Activated CD4-positive, alpha-beta T cell treated with anti-CD3 and anti-CD28 coated beads for 1 hour (primary cell): ENCODE measurements at regions not wholly inside any gene's neighbourhood (a gene's known extent, or its start where the extent isn't known, plus 50 kb on each side); places are given as distances from the start of the nearest gene placed in this dataset.

ENCODE experiments used
- DNase-seq: peaks from one replicate; pipeline ENCODE4 v3.0.0-alpha.2; 2020

DNA sequence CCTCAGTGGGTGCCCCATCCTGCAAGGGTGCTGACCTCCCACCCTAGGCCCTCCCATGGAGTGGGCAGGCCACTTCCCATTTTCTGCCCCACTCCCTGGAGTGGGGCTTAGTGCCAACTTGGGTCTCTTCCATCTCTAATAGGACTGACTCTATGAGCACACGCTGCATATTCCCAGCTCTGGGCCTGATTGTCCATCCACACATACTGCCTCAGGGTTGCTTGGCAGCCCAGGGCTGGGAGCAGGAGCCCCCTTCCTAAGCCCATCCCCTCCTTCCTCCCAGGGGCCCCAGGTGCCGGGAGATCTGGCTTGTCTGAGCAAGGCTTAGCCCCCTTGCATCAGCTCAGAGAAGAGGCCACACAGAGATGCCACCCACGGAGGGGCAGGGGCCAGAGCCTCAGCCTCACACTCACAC, 55.1 kb downstream of the PJA1 start:
- DNase-seq = no peak

DNA sequence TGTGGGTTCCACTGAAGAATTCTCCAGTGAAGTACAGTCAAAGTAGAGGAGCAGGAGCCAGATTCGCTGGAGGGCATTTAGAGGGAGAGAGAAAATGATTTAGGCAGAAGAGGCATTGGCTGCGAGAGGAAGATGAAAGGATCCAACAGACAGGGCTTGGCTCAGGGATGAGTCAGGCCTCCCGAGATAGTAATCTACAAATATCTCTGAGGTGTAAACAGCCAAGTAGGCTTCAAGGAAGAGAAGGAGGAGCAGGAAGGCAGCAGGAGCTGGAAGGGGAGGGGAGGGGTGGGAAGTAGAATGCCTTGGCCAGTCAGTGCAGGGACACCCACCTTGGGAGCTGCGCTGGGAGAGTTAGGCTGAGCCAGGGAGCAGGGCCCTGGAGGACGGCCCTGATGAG, 55.5 kb downstream of the PJA1 start:
- DNase-seq = no peak

DNA sequence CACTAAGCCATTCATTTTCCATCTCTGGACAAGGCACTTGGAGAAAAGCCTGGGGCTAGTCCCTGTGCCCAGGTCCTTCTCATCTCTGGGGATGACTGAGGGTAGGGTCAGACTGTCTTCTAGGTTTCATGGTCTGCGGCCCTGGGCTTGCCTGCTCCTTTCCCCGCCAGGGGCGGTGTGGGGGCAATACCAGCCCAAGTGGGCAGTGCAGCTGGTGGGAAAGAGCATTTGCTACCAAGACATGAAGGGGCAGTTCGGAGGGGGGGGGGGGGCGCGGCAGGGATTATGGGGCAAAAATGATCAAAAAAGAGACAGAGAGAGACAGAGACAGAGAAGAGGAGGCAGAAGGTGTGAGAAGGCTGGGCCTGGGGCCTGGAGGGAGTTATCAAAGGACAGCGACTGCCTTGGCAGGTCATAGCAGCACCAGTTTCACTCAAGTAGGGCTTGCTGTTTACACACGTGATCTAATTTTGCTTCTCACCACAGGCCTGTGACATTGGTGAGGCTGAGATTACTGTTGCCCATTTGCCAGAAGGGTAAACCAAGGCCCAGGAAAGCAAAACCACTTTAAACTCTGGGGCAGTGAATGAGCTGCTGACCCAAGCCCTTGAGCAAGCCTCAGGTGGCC, 56.1 kb downstream of the PJA1 start:
- no peak for DNase-seq

DNA sequence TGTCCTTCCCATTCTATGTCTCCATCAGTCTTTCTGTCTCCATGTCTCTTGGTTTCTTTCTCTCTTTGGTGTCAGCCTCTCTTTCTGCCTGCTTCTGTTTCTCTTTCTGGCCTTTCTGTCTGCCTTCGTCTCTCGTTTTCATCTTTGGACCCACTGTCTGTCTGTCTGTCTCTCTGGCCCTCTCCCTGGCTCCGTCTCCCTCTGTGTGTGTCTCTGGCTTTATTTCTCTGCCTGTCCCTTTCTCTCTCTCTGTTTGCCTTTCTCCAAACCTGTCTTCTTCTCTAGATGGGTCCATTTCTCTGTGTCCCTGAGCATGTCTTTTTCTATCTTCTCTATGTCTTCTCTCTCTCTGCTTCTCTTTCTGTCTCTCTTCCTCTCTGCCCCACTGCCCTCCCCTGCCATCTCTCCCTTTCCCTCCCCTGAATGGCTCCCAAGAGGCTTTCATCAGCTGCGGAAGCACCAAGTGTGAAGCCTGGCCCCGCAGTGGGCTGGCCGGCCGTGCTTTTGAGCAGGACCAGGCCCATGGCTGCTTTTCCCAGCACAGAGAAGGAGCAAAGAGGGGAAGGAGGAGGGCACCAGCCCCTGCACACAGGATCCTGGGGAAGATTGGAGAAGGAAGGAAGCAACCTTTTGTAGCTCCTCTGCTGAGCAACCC, 57.4 kb downstream of the PJA1 start:
- no peak for DNase-seq

DNA sequence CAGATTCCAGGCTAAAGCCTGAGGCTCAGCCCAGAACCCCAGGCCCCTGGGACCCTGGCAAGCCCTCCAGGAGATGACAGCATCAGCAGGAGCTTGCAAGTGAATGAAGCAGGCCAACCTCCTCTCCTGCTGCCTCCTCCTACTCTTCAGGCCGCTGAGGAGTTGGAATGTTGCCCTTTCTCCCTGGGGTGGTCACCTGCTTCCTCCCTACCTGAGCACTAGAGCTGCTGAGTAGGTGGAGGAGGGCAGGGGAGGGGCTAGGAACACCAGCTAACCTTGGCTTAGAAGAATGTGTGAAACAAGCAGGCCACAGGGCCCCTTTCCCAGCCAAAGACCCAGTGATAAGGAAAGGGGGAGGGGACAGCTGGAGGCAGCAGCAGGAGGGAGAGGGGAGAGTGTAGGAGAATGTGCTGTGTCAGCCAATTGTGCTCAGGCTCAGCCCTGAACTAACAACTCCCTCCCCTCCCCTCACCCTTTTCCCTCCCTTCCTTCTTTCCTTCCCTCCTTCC, 58.0 kb downstream of the PJA1 start:
- DNase-seq = no peak

DNA sequence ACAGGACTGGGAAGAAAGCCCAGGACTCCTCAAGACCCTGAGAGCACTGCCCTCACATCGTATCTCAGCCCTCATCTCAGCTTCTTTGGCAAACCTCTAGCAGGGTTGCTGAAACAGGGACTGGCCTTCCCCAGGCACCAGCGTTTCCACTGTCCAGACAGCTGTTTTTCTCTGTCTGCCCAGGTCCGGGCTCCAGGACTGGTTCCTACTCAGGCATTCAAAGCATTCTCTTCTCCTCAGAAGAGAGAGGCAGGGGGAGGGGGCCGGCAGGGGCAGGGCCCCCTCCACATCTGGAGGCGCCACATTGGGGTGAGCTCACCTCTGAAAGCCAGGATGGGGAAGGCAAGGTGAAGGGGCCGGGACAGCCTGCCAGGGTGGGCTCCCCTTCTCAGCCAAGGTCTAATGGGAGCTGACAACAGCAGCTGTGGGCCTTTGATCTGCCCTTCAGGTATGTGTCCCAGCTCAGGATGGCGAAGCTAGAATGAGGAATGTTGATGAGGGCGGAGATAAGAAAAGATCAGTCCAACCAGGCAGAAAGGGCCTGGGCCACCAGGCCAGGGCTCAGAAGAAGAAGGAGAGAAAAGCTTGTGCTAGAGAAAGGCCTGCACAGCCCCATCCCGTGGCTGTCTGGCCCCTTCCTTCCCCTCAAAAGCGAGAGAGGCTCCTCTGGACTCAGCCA, 60.4 kb downstream of the PJA1 start:
- no peak for DNase-seq

DNA sequence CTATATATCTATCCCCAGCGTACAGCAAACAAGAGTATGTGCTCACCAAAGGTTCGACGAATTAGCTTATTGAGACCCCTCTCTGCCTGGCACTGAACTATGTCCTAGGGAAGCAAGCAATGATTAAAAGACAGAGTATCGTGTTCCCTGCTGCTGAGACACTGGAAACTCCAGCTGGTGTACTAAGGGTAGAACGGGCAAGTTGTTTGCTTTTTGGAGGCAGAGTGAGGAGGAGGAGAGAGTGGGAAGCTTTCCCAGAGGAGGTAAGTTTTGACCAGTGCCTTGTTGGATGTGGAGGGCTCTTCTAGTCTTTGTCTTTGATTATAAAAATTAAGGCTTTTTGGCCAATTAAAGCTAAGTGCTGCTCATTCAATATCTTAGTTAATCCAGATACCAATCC, 61.7 kb downstream of the PJA1 start:
- DNase-seq = no peak

DNA sequence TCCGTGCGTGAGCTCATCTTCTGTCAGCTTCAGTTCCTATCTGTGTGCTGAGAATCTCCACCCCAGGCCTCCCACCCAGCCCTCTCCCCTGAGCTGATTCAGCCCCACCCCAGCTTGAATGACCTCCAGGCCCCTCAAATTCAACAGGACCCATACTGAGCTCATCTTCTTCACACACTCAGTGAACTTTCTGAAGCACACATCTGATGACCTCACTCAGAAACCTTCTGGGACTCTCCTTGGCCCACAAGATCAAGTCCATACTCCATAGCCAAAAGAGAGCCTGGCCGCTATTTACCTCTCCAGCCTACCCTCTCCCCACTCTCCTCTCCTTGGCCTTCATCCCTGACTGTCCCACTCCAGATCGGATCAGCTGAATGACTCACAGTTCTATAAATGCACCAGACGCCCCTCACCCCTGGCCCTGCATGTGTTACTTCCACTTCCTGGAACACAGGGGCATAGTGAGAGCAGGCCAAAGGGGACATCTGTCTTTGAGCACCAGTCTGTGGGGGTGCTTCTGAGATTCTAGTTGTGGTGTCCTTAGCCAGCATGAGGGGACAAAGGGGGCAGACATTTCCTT, 62.5 kb downstream of the PJA1 start:
- no peak for DNase-seq

DNA sequence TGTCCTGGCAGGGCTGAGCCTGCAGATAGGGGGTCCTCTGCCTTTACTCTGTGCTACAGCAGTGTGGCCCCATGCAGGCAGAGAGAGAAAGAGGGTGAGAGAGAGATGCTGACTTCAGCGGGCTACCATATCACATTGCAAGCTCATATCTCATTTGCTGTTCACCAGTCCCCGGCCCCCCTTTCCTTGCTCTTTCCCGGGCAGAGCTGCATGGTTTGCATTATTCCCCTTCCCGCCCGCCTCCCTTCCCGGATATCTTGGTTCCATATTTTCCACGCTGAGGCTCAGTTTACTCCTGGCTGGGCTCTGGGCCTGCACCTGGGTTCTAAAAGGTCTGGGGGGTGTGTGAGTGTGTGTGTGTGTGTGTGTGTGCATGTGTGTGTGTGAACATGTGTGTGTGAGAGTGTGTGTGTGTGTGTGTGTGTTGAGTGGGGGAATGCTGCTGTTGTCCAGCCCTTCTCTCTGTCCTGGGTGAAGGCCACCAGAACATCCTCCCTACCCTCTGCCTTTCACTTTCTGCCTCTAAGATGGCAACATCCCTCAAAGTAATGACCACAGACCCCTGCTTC, 63.5 kb downstream of the PJA1 start:
- DNase-seq = no peak

DNA sequence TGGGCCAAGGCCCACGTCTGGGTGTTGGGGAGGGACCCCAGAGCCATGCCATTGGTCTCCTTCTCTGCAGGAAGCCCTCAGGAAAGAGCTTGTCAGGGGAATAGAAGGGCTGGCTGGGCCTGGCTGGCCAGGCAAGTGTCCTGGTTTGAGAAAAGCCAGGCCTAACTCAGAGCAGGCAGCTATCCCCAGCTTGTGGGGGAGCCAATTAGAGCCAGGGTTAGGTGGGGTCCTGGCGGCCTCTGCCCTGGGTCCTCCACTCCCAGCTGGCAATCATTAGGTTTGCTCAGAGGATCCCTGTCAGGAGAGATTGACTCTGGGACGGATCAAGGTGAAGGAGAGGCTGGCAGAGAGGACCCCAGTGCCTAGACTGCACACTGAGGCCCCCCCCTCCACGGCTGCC, 64.8 kb downstream of the PJA1 start:
- no peak for DNase-seq

DNA sequence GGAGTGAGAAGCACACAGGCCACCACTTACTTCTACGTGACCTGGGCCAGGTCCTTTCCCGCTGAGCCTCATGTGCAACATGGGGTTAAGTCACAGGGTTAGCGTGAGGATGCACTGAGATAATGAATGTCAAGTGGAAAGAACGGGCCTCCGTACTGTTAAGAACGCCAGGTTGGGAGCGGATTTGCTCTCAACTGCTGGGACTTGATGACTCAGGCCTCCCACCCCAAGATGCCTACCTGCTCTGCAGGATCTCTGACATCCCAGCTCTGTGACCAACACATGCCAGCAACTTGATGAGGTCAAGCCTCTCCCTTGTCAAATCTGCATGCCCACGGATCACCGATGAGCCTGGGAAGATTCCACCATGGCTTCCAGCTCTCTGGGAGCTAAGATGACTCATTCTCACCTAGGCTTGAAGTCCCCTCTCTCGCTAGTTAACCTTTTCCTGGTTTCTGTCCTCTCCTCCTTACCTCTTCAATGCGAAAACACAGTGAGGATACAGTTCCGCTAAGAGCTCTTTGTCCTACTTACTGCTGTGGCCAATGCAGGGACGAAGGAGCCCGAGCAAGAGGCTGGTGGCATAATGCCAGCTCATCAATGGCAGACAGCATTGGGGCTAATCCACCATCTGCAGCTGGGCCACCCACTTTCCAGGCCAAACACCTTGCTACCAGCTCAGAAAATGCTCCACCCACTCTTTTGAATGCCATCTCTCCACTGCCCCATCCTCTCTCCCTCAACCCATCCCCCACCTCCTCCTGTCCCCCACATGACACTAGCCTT, 67.6 kb downstream of the PJA1 start:
- no peak for DNase-seq

DNA sequence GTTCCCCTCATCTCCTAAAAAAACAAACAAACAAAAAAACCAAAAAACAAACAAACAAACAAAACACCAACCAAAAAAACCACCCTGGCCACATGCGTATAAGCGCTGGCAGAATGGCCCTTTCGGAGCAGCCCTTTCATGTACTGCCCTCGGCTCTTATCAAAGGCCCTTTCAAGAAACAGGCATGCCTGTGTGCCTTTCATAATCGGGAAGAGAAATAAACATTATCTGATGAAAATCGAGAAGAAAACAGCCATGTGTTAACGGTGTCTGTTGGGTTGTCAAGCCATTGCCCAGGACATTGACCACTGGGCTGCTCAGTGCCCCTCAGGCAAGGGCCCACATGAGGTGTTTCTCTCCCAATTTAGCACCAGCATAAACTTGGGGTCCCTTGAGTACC, 68.3 kb downstream of the PJA1 start:
- no peak for DNase-seq

DNA sequence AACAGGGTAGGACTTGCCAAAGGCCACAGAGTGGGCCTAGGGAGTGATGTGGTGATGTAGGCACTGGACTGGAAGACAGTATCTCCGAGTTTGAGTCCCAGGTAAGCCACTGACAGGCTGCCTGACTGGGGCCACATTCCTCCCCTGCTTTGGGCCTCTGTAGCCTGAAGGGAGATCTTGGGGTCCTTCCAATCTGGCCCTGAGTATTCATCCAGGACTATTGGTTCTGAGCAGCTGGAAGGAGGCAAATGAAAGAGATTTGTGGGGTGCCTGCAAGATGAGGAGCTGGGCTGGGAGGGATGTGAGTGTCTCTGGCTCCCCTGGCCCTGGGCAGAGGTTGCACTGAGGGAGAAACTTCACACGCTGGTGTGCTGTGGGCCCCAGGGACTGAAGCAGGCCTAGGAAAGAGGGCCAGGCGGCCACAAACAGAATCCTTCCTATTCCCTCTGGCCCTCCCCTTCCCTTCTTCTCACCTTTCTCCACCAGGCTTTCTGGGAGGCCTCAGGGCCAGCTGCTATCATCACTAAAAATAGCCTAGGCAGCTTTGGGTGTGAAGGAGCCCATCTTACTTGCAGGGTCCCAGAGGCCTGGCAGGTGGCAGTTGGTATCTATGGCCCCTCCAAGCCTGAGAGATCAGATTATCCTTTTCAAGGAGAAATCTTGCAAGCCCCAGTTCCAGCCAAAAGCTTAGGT, 70.1 kb downstream of the PJA1 start:
- DNase-seq = no peak

DNA sequence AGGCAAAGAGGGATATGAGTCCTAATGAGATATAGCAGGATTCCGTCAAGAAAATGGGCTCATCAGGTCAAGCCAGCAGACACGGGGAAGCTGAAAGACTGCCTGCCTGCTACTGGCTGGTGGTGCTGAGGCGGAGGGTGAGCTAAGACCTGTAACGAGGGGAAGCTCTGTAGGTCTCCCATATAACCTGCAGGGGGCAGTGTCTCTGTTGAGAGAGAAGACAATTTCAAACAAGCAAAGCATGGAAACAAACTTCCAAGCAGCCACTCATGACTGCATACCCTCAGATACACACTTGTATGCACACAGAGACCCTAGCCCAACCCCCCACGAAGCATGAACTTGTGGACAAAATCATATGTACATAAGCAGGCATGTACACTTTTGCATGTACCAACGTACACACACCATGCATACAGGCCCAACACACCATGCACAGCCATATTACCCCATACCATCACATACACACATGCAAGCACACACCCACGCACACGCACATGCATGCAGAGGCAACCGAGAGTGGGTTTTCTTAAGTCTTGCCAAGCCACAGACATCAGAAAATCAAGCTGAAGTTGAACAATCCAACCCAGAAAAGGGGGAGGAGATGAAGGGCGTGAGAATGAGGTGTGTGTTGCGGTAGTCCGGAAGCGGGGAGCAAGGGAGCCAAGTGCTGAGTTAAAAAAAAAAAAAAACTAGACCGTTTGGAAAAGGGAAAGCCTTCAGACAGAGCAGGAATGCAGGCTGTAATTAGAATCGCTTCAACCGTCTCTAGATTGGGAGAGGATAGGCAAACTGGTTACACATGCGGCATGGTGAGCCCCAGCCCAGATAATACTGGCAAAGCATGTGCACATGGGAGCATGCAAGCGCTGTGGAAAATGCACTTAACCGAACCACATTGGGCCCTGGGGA, 71.0 kb downstream of the PJA1 start:
- DNase-seq = peak; percentile 7

DNA sequence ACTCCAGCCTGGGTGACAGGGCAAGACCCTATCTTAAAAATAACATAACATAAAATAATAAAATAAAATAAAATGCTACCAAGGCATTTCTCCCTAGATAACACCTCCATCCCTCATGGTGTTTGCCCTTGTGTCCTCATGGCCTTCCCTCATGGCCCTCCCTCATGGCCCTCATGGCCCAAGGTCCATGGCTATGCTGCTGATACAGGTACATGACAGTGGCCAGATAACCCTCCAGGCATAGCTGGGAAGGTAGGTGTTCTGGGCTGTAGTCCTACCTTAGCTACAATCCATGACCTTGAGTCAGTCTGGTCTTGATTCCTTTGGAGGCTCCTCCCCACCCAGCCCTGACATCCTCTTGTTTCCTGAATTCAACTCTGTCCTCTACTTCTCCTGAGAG, 75.2 kb downstream of the PJA1 start:
- no peak for DNase-seq

DNA sequence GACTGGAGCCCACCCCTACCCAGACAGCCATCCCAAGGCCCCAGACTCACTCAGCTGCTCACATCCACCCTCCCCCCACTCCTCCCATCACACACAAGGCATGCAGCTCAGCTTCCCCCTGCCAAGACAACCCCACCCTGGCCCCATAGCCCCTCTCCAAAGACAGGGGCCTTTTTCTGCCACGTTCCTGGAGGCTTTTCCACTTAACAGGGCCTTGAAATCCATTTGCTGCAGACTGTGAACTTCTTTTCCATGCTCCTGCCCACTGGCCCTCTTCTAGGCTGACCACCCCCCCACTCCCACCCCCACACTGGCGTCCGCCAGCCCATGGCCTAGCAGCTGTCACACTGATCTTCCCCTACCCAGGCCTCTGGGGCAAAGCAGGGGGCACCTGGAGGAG, 76.0 kb downstream of the PJA1 start:
- DNase-seq = no peak

DNA sequence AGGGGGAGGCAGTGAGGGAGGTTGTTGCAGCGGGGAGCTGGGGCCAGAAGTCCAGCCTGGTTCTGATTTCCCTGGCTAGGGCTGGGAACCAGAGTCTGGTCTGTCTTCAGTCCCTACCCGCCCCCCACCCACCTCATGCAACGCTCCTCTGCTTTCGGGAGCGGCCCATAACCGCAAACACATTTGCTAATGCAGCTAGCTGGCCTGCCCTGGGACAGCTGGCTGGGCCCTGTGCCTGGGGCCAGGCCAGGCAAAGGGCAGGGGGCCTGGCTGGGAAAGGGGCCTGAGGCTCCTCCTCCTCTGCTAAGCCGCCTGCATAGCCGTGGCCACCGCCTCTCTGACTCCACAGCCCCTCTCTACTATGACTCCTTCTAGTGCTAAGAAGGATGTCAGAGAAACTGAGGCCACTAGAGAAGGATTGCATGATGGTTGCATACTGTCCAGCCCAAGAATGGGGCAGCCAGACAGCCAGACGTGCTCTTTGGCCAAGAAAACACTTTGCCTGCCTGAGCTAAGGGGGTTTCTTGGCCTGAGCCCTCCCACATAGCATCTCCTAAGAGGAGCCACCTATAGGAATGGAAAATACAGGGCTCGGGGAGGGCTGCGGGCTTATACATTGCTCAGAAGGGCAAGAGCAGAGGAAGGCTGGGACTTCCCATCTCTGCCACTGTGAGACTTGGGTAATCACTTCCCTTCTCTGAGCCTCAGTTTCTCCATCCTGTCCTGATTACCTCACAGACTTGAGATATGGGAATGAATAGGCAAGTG, 76.9 kb downstream of the PJA1 start:
- DNase-seq = no peak

DNA sequence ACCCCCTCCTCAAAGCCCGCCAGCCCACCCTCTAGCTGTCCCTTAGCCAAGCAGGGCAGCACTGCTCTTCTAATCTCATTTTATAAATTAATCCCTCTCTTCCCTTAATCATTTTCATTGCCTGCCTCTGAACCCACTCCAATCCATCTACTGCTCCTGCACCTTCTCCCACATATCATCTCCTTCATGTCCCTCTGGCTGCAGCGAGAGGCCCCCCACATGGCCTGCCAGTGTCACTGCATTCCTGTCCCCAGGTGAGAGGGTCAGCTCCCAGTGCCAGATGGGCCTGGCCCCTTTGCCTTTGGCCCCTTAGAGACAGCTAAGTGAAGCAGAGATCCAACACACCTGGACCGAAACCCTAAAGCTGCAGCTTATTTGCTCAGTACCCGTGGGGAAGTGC, 79.4 kb downstream of the PJA1 start:
- DNase-seq = no peak

DNA sequence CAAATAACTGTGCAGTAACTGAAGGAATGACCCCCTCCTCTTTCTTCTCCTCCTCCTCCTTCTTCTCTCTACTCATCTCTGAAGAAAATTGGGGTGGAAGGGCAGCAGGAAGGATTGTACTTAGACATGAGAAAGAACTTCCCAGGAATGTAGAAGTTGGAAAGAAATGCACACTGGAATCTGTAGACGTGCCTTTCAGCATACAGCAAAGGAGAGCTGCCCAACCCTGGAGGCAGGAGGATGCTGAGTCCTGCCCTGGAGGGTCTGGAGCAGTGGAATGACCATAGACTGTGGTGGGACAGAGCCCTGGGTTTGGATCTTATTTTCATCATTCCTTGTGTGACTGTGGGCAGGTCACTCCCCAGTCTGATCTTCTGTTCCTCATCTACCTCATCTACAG, 80.1 kb downstream of the PJA1 start:
- DNase-seq = no peak

DNA sequence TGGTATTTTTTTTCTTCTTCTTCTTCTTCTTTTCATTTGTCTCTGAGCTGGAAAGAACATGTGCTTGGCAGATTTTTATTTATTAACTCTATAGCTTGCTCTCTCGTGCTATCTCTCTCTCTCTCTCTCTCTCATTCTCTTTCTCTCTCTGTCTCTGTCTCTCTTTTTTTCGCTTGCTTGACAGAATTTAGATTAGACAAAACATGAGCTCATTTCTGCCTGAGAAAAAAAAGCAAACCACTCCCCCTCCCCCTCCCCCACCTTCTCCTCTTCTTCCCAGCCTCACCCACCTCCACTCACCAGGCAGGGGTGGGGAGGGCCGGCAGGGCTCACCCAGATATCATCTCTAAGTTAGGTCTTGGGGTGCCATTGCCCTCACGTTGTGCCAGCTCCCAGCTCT, 81.5 kb downstream of the PJA1 start:
- no peak for DNase-seq
